IMR-90 (cell line): ENCODE measurements at regions not wholly inside any gene's neighbourhood (a gene's known extent, or its start where the extent isn't known, plus 50 kb on each side); places are given as distances from the start of the nearest gene placed in this dataset.

Source experiments
- ATAC-seq: fragments of 200-7000 bp; cut with Tn5 transposase; 2 replicates; pipeline ENCODE4 v1.9.1; 2020; ENCODE audit warnings: low read depth, mild to moderate bottlenecking, moderate library complexity
- BruUV-seq: library from RNA; stranded (reverse); fragments of 400-500 nt; replicated peaks from 2 replicates; lab custom pipeline; 2021; lab: Mats Ljungman, UMichigan
- CTCF ChIA-PET: fragments of 300-600 bp; formaldehyde crosslinking; extraction: SDS; loops from one replicate; lab custom pipeline; 2021; ENCODE audit warnings: antibody characterized with exemption; lab: Yijun Ruan, JAX
- POLR2A ChIA-PET: fragments of 300-600 bp; sonication (Branson Sonifier 250); formaldehyde crosslinking; loops from one replicate; lab custom pipeline; 2022; ENCODE audit warnings: antibody characterized with exemption; ENCODE audit not compliant: unreplicated experiment; lab: Charles Lee
- DNase-seq: peaks from one replicate; pipeline ENCODE4 v3.0.0; 2013
- H2AFZ ChIP-seq: replicated peaks from 2 replicates; pipeline ENCODE3; 2013; ENCODE audit warnings: low read length, mild to moderate bottlenecking; ENCODE audit not compliant: poor library complexity
- H2AK5ac ChIP-seq: 2 replicates; pipeline ENCODE4 v1.6.1; 2013; ENCODE audit warnings: low read depth, low read length, inconsistent platforms
- H2AK9ac ChIP-seq: replicated peaks from 2 replicates; pipeline ENCODE3; 2013; ENCODE audit warnings: mild to moderate bottlenecking, low read depth, low read length, moderate library complexity; ENCODE audit not compliant: poor library complexity
- H2BK120ac ChIP-seq: 2 replicates; pipeline ENCODE4 v1.6.1; 2013; ENCODE audit warnings: low read depth, low read length, inconsistent platforms
- H2BK15ac ChIP-seq: 3 replicates; pipeline ENCODE4 v1.6.1; 2013; ENCODE audit warnings: low read depth, low read length, inconsistent platforms
- H2BK20ac ChIP-seq: 2 replicates; pipeline ENCODE4 v1.6.1; 2013; ENCODE audit warnings: low read depth, mild to moderate bottlenecking, inconsistent platforms, low read length, moderate library complexity
- H2BK5ac ChIP-seq: 2 replicates; pipeline ENCODE4 v1.6.1; 2013; ENCODE audit warnings: mild to moderate bottlenecking, low read depth, low read length, inconsistent platforms; ENCODE audit not compliant: poor library complexity, severe bottlenecking
- H3K14ac ChIP-seq: replicated peaks from 2 replicates; pipeline ENCODE4 v1.6.1; 2013; ENCODE audit warnings: low read depth, low read length, inconsistent platforms
- H3K18ac ChIP-seq: 2 replicates; pipeline ENCODE4 v1.6.1; 2013; ENCODE audit warnings: low read depth, low read length, control low read depth
- H3K23ac ChIP-seq: 2 replicates; pipeline ENCODE4 v1.6.1; 2013; ENCODE audit warnings: low read depth, low read length, inconsistent platforms
- H3K27ac ChIP-seq: 2 replicates; pipeline ENCODE4 v1.5.1; 2013; ENCODE audit warnings: mild to moderate bottlenecking, control low read depth, low read length; ENCODE audit not compliant: insufficient read depth
- H3K27me3 ChIP-seq: 2 replicates; pipeline ENCODE4 v1.6.1; 2013; ENCODE audit warnings: low read length; ENCODE audit not compliant: control insufficient read depth, insufficient read depth
- H3K36me3 ChIP-seq: 2 replicates; pipeline ENCODE4 v1.6.1; 2013; ENCODE audit warnings: low read length, mixed read lengths; ENCODE audit not compliant: control insufficient read depth, insufficient read depth
- H3K4ac ChIP-seq: 2 replicates; pipeline ENCODE4 v1.6.1; 2013; ENCODE audit warnings: low read depth, low read length, inconsistent platforms
- H3K4me1 ChIP-seq: 2 replicates; pipeline ENCODE4 v1.6.1; 2013; ENCODE audit warnings: low read length, mixed read lengths; ENCODE audit not compliant: control insufficient read depth, insufficient read depth
- H3K4me2 ChIP-seq: 2 replicates; pipeline ENCODE4 v1.6.1; 2013; ENCODE audit warnings: low read depth, mild to moderate bottlenecking, control low read depth, low read length, moderate library complexity
- H3K4me3 ChIP-seq: 2 replicates; pipeline ENCODE4 v1.5.1; 2013; ENCODE audit warnings: low read depth, mild to moderate bottlenecking, control low read depth, low read length, moderate library complexity; ENCODE audit not compliant: insufficient read depth
- H3K56ac ChIP-seq: 2 replicates; pipeline ENCODE4 v1.6.1; 2013; ENCODE audit warnings: low read length, inconsistent platforms; ENCODE audit not compliant: insufficient read depth; ENCODE audit errors: extremely low read depth
- H3K79me1 ChIP-seq, 2 experiments: 2 replicates each; pipeline ENCODE4 v1.6.1; 2013; ENCODE audit warnings: low read length in 2 of 2, inconsistent platforms in 1 of 2, low read depth in 1 of 2
- H3K9ac ChIP-seq: 2 replicates; pipeline ENCODE4 v1.6.1; 2013; ENCODE audit warnings: low read depth, low read length, control low read depth
- H3K9me1 ChIP-seq: 2 replicates; pipeline ENCODE4 v1.6.1; 2013; ENCODE audit warnings: low read length, inconsistent platforms; ENCODE audit not compliant: insufficient read depth
- H3K9me3 ChIP-seq: 2 replicates; pipeline ENCODE4 v1.6.1; 2013; ENCODE audit warnings: low read length; ENCODE audit not compliant: control insufficient read depth, insufficient read depth
- H4K20me1 ChIP-seq: 2 replicates; pipeline ENCODE4 v1.6.1; 2013; ENCODE audit warnings: low read length, inconsistent platforms; ENCODE audit not compliant: insufficient read depth
- H4K5ac ChIP-seq: 2 replicates; pipeline ENCODE4 v1.6.1; 2013; ENCODE audit warnings: mild to moderate bottlenecking, low read depth, low read length, control low read depth
- H4K8ac ChIP-seq, 2 experiments: 2 replicates each; pipeline ENCODE4 v1.6.1; 2013; ENCODE audit warnings: low read depth in 2 of 2, low read length in 2 of 2, control low read depth in 1 of 2, inconsistent platforms in 1 of 2
- H4K91ac ChIP-seq: 2 replicates; pipeline ENCODE4 v1.6.1; 2013; ENCODE audit warnings: low read depth, low read length, inconsistent platforms; ENCODE audit not compliant: insufficient read depth
- BHLHE40 ChIP-seq: fragments of 150-350 bp; IDR thresholded peaks from 2 replicates; pipeline ENCODE4 v1.6.1; 2016; ENCODE audit warnings: mild to moderate bottlenecking, low read depth, low read length
- CEBPB ChIP-seq: IDR thresholded peaks from 2 replicates; pipeline ENCODE4 v1.6.1; 2012; ENCODE audit warnings: low read depth, low read length, improper control_type of control experiment
- CHD1 ChIP-seq: IDR thresholded peaks from 2 replicates; pipeline ENCODE4 v1.6.1; 2012; ENCODE audit warnings: low read depth, low read length, improper control_type of control experiment
- CTCF ChIP-seq: conservative IDR thresholded peaks from 2 replicates; pipeline ENCODE4 v1.5.1; 2012; ENCODE audit warnings: mild to moderate bottlenecking, low read depth, low read length, improper control_type of control experiment
- ELK1 ChIP-seq: fragments of 150-350 bp; IDR thresholded peaks from 2 replicates; pipeline ENCODE4 v1.6.1; 2016; ENCODE audit warnings: low read depth, mild to moderate bottlenecking, low read length, moderate library complexity, borderline replicate concordance
- FOS ChIP-seq: fragments of 150-350 bp; IDR thresholded peaks from 2 replicates; pipeline ENCODE4 v1.6.1; 2016; ENCODE audit warnings: low read depth, low read length
- MAFK ChIP-seq: IDR thresholded peaks from 2 replicates; pipeline ENCODE4 v1.6.1; 2012; ENCODE audit warnings: low read depth, low read length, improper control_type of control experiment
- MAZ ChIP-seq: IDR thresholded peaks from 2 replicates; pipeline ENCODE4 v1.6.1; 2012; ENCODE audit warnings: low read depth, mild to moderate bottlenecking, low read length, improper control_type of control experiment, moderate library complexity, borderline replicate concordance
- MXI1 ChIP-seq: IDR thresholded peaks from 2 replicates; pipeline ENCODE4 v1.6.1; 2012; ENCODE audit warnings: low read depth, mild to moderate bottlenecking, low read length, moderate library complexity, borderline replicate concordance
- NFE2L2 ChIP-seq: fragments of 150-350 bp; IDR thresholded peaks from 2 replicates; pipeline ENCODE4 v1.6.1; 2016; ENCODE audit warnings: low read depth, mild to moderate bottlenecking, low read length
- RAD21 ChIP-seq: IDR thresholded peaks from 2 replicates; pipeline ENCODE4 v1.6.1; 2012; ENCODE audit warnings: low read length, improper control_type of control experiment
- RCOR1 ChIP-seq: IDR thresholded peaks from 2 replicates; pipeline ENCODE4 v1.6.1; 2012; ENCODE audit warnings: mild to moderate bottlenecking, low read length, improper control_type of control experiment; ENCODE audit not compliant: insufficient replicate concordance
- RFX5 ChIP-seq: IDR thresholded peaks from 2 replicates; pipeline ENCODE4 v1.8.0; 2012; ENCODE audit warnings: low read depth, mild to moderate bottlenecking, low read length, moderate library complexity
- SMC3 ChIP-seq: fragments of 150-350 bp; IDR thresholded peaks from 2 replicates; pipeline ENCODE4 v1.6.1; 2016; ENCODE audit warnings: low read depth, mild to moderate bottlenecking, antibody characterized with exemption, low read length, moderate library complexity
- USF2 ChIP-seq: fragments of 150-350 bp; IDR thresholded peaks from 2 replicates; pipeline ENCODE4 v1.6.1; 2017; ENCODE audit warnings: mild to moderate bottlenecking, antibody characterized with exemption, low read length, low read depth
- WGBS, 2 experiments: methylation state at CpG; one replicate each; pipeline versions ENCODE4 v1.1.5 to v1.1.7; 2013; ENCODE audit warnings: missing lambda C conversion rate in 2 of 2; ENCODE audit not compliant: insufficient read length in 1 of 2; ENCODE audit errors: extremely low coverage in 2 of 2; 5-methylcytosine and 5-hydroxymethylcytosine counted together
- dilution Hi-C: fragments of 300-500 bp; cut with HindIII; formaldehyde crosslinking; loops from one replicate; pipeline ENCODE4 v1.14.3; 2018; ENCODE audit warnings: low sequenced_read_pairs; ENCODE audit not compliant: unreplicated experiment
- in situ Hi-C: fragments of 300-500 bp; cut with MboI; formaldehyde crosslinking; loops from 3 replicates; pipeline ENCODE4 v1.14.3; 2019; ENCODE audit warnings: low sequenced_read_pairs, inconsistent platforms, mixed read lengths
- intact Hi-C: fragments of 100-400 bp; cut with micrococcal nuclease; formaldehyde crosslinking; loops from 2 replicates; pipeline ENCODE4 v1.10.0; 2022

- Histone ChIP-seq H2AFZ (no peak overlapping the region), H3K9ac (no peak overlapping the region), H3K9me1 (no peaks in the 10 kb centered on the region), H3K18ac (no peak overlapping the region), H3K36me3 (no peaks in the 10 kb centered on the region), H3K9me3 (no peaks in the 10 kb centered on the region), H3K23ac (no peak overlapping the region), H3K56ac (no peak overlapping the region), H2BK120ac (no peak overlapping the region), H4K5ac (no peak overlapping the region), H3K27me3 (no peaks in the 10 kb centered on the region), H4K91ac (no peak overlapping the region), H2AK5ac (no peak overlapping the region), H3K27ac (no peak overlapping the region), H3K14ac (no peak overlapping the region), H2AK9ac (no peak overlapping the region), H2BK15ac (no peak overlapping the region), H3K4me3 (no peak overlapping the region), H3K4me2 (no peak overlapping the region), H4K20me1 (no peaks in the 10 kb centered on the region), H3K4ac (no peak overlapping the region), H2BK5ac (no peak overlapping the region), H3K79me1 (no peaks in the 10 kb centered on the region), H3K4me1 (no peaks in the 10 kb centered on the region), H4K8ac (no peak overlapping the region), H2BK20ac (no peak overlapping the region)
- DNase-seq (no peak), ATAC-seq (no peak)
- in situ Hi-C loops = no loop called here
- TF ChIP-seq MAZ = no peak
- TF ChIP-seq CTCF = no peak
- no peak for TF ChIP-seq BHLHE40
- no peak for TF ChIP-seq NFE2L2
- no peak for TF ChIP-seq RAD21
- TF ChIP-seq RCOR1 = no peak
- TF ChIP-seq CHD1 = no peak
- no peak for TF ChIP-seq ELK1
- no peak for TF ChIP-seq CEBPB
- TF ChIP-seq MXI1 = no peak
- no peak for TF ChIP-seq SMC3
- TF ChIP-seq MAFK = no peak
- no peak for TF ChIP-seq USF2
- no peak for TF ChIP-seq FOS
- TF ChIP-seq RFX5 = no peak
- ChIA-PET CTCF (no interaction called here), POLR2A (no interaction called here)
- intact Hi-C loops = no loop called here
- BruUV-seq = no TSS peak
- no CpG with 5 or more reads among the region's 2 CpGs for WGBS, 2 experiments
- dilution Hi-C loops = no loop called here
Observed at GRCh38 chr2:221203856-221204255, 368.2 kb downstream of the EPHA4 start.
